Esophagus squamous epithelium (tissue), 4 donors: ENCODE measurements at regions not wholly inside any gene's neighbourhood (a gene's known extent, or its start where the extent isn't known, plus 50 kb on each side); places are given as distances from the start of the nearest gene placed in this dataset.

Source experiments
- POLR2A ChIP-seq, 4 donors: fragments of 450-650 bp; IDR thresholded peaks; one replicate each; pipeline ENCODE4 v1.6.1; 2017; ENCODE audit warnings: antibody characterized with exemption in 4 of 4, mild to moderate bottlenecking in 4 of 4, moderate library complexity in 3 of 4
- TF ChIP-seq, protein P1 (sequence below), 6 experiments: fragments of 450-650 bp in 4 of 6; fragments of 200-600 bp in 2 of 6; sonication (generic) in 2 of 6; IDR thresholded peaks; one replicate each; pipeline ENCODE4 v1.5.1; 2016 to 2019; ENCODE audit warnings: antibody characterized with exemption in 6 of 6, mild to moderate bottlenecking in 4 of 6, moderate library complexity in 4 of 6

GRCh38 chr19:29370276-29370675, 155.5 kb upstream of the VSTM2B start:
- TF ChIP-seq, protein P1, sequence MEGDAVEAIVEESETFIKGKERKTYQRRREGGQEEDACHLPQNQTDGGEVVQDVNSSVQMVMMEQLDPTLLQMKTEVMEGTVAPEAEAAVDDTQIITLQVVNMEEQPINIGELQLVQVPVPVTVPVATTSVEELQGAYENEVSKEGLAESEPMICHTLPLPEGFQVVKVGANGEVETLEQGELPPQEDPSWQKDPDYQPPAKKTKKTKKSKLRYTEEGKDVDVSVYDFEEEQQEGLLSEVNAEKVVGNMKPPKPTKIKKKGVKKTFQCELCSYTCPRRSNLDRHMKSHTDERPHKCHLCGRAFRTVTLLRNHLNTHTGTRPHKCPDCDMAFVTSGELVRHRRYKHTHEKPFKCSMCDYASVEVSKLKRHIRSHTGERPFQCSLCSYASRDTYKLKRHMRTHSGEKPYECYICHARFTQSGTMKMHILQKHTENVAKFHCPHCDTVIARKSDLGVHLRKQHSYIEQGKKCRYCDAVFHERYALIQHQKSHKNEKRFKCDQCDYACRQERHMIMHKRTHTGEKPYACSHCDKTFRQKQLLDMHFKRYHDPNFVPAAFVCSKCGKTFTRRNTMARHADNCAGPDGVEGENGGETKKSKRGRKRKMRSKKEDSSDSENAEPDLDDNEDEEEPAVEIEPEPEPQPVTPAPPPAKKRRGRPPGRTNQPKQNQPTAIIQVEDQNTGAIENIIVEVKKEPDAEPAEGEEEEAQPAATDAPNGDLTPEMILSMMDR (IDR thresholded peaks at IDR 0.05), result no peak
- TF ChIP-seq POLR2A (IDR thresholded peaks at IDR 0.05), result no peak
